Loucy (cell line): ENCODE measurements at regions not wholly inside any gene's neighbourhood (a gene's known extent, or its start where the extent isn't known, plus 50 kb on each side); places are given as distances from the start of the nearest gene placed in this dataset.

ENCODE experiments used
- H2AFZ ChIP-seq: fragments of 200-600 bp; sonication (generic); 2 replicates; pipeline ENCODE4 v1.6.0; 2016; ENCODE audit warnings: antibody characterized with exemption, mild to moderate bottlenecking, low read length, moderate library complexity
- H3F3A ChIP-seq: fragments of 200-600 bp; 2 replicates; pipeline ENCODE4 v1.6.0; 2016; ENCODE audit warnings: antibody characterized with exemption, low read depth, mild to moderate bottlenecking
- H3K27me3 ChIP-seq: fragments of 200-600 bp; sonication (generic); 2 replicates; pipeline ENCODE4 v1.6.1; 2014; ENCODE audit warnings: low read length, mild to moderate bottlenecking; ENCODE audit not compliant: insufficient read depth, poor library complexity, severe bottlenecking
- H3K36me3 ChIP-seq: fragments of 200-600 bp; sonication (generic); 2 replicates; pipeline ENCODE4 v1.6.1; 2016; ENCODE audit warnings: low read length; ENCODE audit not compliant: insufficient read depth
- H3K4me1 ChIP-seq: fragments of 200-600 bp; sonication (generic); 2 replicates; pipeline ENCODE4 v1.5.1; 2014; ENCODE audit warnings: low read length, mild to moderate bottlenecking; ENCODE audit not compliant: insufficient read depth, poor library complexity, severe bottlenecking
- H3K4me2 ChIP-seq: fragments of 200-600 bp; sonication (generic); 2 replicates; pipeline ENCODE4 v1.6.0; 2014; ENCODE audit warnings: antibody characterized with exemption, low read length, low read depth, mild to moderate bottlenecking; ENCODE audit not compliant: poor library complexity, severe bottlenecking
- H3K4me3 ChIP-seq: fragments of 200-600 bp; sonication (generic); 2 replicates; pipeline ENCODE4 v1.5.1; 2014; ENCODE audit warnings: low read length, mild to moderate bottlenecking, mixed read lengths; ENCODE audit not compliant: poor library complexity, severe bottlenecking
- H3K79me2 ChIP-seq: fragments of 200-600 bp; sonication (generic); 2 replicates; pipeline ENCODE4 v1.6.1; 2014; ENCODE audit warnings: low read length; ENCODE audit not compliant: insufficient read depth
- H3K9ac ChIP-seq: fragments of 200-600 bp; sonication (generic); 2 replicates; pipeline ENCODE4 v1.6.0; 2014; ENCODE audit warnings: mild to moderate bottlenecking, low read depth, low read length, moderate library complexity; ENCODE audit not compliant: poor library complexity, severe bottlenecking
- H3K9me2 ChIP-seq: fragments of 200-600 bp; sonication (generic); replicated peaks from 2 replicates; pipeline ENCODE4 v1.6.1; 2016; ENCODE audit warnings: low read depth, low read length, mixed read lengths
- H3K9me3 ChIP-seq: fragments of 200-600 bp; sonication (generic); 2 replicates; pipeline ENCODE4 v1.6.1; 2014; ENCODE audit warnings: mild to moderate bottlenecking, antibody characterized with exemption, low read length, low read depth; ENCODE audit not compliant: insufficient read depth
- H4K20me1 ChIP-seq: fragments of 200-600 bp; sonication (generic); 2 replicates; pipeline ENCODE4 v1.6.0; 2014; ENCODE audit warnings: antibody characterized with exemption, low read length, mild to moderate bottlenecking; ENCODE audit not compliant: insufficient read depth, poor library complexity, severe bottlenecking
- CTCF ChIP-seq: fragments of 200-600 bp; sonication (generic); conservative IDR thresholded peaks from 2 replicates; pipeline ENCODE4 v1.5.1; 2014; ENCODE audit warnings: mild to moderate bottlenecking, antibody characterized with exemption, low read length
- EZH2phosphoT487 ChIP-seq: fragments of 200-600 bp; IDR thresholded peaks from 2 replicates; pipeline ENCODE4 v1.6.1; 2018; ENCODE audit warnings: antibody characterized with exemption, mild to moderate bottlenecking, moderate library complexity, borderline replicate concordance

- TF ChIP-seq EZH2phosphoT487 (no peak), CTCF (no peak)
- no peaks in the 10 kb centered on the region for H3K79me2 ChIP-seq
- H3K36me3 ChIP-seq: no peaks in the 10 kb centered on the region
- no peaks in the 10 kb centered on the region; the same call in 1 of the 2 replicates for H3K9me3 ChIP-seq
- H2AFZ ChIP-seq: no peak overlapping the region
- H3K4me3 ChIP-seq: no peak overlapping the region
- no peaks in the 10 kb centered on the region for H3K4me1 ChIP-seq
- H3F3A ChIP-seq: no peaks in the 10 kb centered on the region
- no peak overlapping the region for H3K9ac ChIP-seq
- H3K4me2 ChIP-seq: no peak overlapping the region
- no peaks in the 10 kb centered on the region for H3K27me3 ChIP-seq
- H3K9me2 ChIP-seq: no peaks in the 10 kb centered on the region
- no peaks in the 10 kb centered on the region for H4K20me1 ChIP-seq
These were observed 271.1 kb upstream of the ZFP42 start for GRCh38 chr4:187724456-187724855.

GRCh38 chr4:187726485-187726884 lies 269.1 kb upstream of the ZFP42 start:
- H3K9ac ChIP-seq: no peak overlapping the region
- no peaks in the 10 kb centered on the region for H3K79me2 ChIP-seq
- no peaks in the 10 kb centered on the region for H3K27me3 ChIP-seq
- no peaks in the 10 kb centered on the region for H3F3A ChIP-seq
- H3K36me3 ChIP-seq: no peaks in the 10 kb centered on the region
- TF ChIP-seq CTCF: no peak
- TF ChIP-seq EZH2phosphoT487: no peak
- H3K4me1 ChIP-seq: no peaks in the 10 kb centered on the region
- H3K4me2 ChIP-seq: no peak overlapping the region
- H3K4me3 ChIP-seq: no peak overlapping the region
- H3K9me3 ChIP-seq: no peaks in the 10 kb centered on the region; the same call in 1 of the 2 replicates
- no peaks in the 10 kb centered on the region for H4K20me1 ChIP-seq
- H3K9me2 ChIP-seq: no peaks in the 10 kb centered on the region
- no peak overlapping the region for H2AFZ ChIP-seq

GRCh38 chr4:187732524-187732923 lies 263.0 kb upstream of the ZFP42 start:
- H3K4me2 ChIP-seq: no peak overlapping the region
- H3K9me3 ChIP-seq: peaks cover 4% of the 10 kb centered on the region; the same call in 1 of the 2 replicates
- H3K9me2 ChIP-seq: no peaks in the 10 kb centered on the region
- H4K20me1 ChIP-seq: no peaks in the 10 kb centered on the region
- no peaks in the 10 kb centered on the region for H3F3A ChIP-seq
- no peak overlapping the region for H3K9ac ChIP-seq
- no peaks in the 10 kb centered on the region for H3K4me1 ChIP-seq
- H3K27me3 ChIP-seq: no peaks in the 10 kb centered on the region
- no peaks in the 10 kb centered on the region for H3K79me2 ChIP-seq
- TF ChIP-seq CTCF (no peak), EZH2phosphoT487 (no peak)
- H3K36me3 ChIP-seq: no peaks in the 10 kb centered on the region
- H3K4me3 ChIP-seq: no peak overlapping the region
- H2AFZ ChIP-seq: no peak overlapping the region
